ENCODE measurements at regions not wholly inside any gene's neighbourhood (a gene's known extent, or its start where the extent isn't known, plus 50 kb on each side); places are given as distances from the start of the nearest gene placed in this dataset.

DNA sequence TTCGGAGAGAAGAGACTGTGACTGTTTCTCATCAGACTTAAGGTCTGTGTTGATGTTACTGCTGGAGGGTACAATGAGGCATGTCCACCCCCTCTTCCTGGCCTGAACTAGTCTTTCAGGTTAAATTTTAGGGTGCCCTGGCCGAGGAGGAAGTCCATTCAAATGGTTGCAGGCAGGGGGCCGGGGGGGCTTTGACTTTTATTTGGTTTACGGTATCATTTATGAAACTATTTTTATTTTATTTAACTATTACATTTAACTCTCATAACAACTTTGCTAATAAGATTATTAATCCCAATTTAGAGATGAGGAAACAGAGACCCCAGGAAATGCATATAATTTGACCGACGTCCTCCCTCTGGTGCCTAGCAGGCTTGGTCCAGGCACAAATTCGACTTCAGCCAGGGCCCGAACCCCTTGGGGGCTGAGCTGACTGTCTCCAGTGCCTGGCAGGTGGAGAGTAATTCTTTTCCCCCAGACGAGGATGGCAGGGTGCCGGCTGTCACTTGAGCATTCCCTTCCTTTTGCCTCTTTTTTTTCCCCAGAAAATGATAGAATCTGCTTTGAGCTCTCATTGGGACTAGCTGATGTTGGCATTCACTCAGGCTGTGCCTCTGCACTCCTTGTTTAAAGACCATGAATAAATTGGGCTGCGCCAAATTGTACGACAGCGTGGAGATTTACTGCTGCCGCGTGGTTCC, 255.3 kb upstream of the SALL3 start:
- H3K4me3 ChIP-seq (ENCODE audit: low read depth in 1 of 2, low read length in 2 of 2) = no peak overlapping the region
- H3K27ac ChIP-seq (ENCODE audit: low read length) = no peak overlapping the region
- H3K4me2 ChIP-seq (ENCODE audit: insufficient read depth, low read length) = no peak overlapping the region
- H4K20me1 ChIP-seq (ENCODE audit: insufficient read depth, low read length) = no peaks in the 10 kb centered on the region
- H3K36me3 ChIP-seq (ENCODE audit: insufficient read depth, low read length) = no peaks in the 10 kb centered on the region
- no peak overlapping the region for H3K9ac ChIP-seq (ENCODE audit: low read depth, low read length)
- no peaks in the 10 kb centered on the region for H3K4me1 ChIP-seq (ENCODE audit: insufficient read depth, low read length)
- no peaks in the 10 kb centered on the region for H3K79me2 ChIP-seq (ENCODE audit: insufficient read depth, low read length)
- DNase-seq = no peak
- peaks cover 2% of the 10 kb centered on the region for H3K27me3 ChIP-seq (ENCODE audit: insufficient read depth, low read length, poor library complexity)
- no peak for ATAC-seq (ENCODE audit: insufficient read depth, low read depth)
- H3K9me3 ChIP-seq (ENCODE audit: insufficient read depth, low read length, severe bottlenecking) = no peaks in the 10 kb centered on the region
- H2AFZ ChIP-seq (ENCODE audit: low read depth, low read length) = no peak overlapping the region
- TF ChIP-seq CTCF (IDR thresholded peaks at IDR 0.05; ENCODE audit: borderline replicate concordance, extremely low read depth, low read length, poor library complexity, severe bottlenecking) (no peak), EZH2 (IDR thresholded peaks at IDR 0.05; ENCODE audit: borderline replicate concordance, low read depth, low read length, severe bottlenecking) (no peak)

- Histone ChIP-seq H3K9me3 (ENCODE audit: insufficient read depth, low read length, severe bottlenecking) (no peaks in the 10 kb centered on the region), H2AFZ (ENCODE audit: low read depth, low read length) (no peak overlapping the region), H3K36me3 (ENCODE audit: insufficient read depth, low read length) (no peaks in the 10 kb centered on the region), H3K4me3 (ENCODE audit: low read depth in 1 of 2, low read length in 2 of 2) (no peak overlapping the region), H3K4me1 (ENCODE audit: insufficient read depth, low read length) (no peaks in the 10 kb centered on the region), H3K27ac (ENCODE audit: low read length) (no peak overlapping the region), H3K4me2 (ENCODE audit: insufficient read depth, low read length) (no peak overlapping the region), H3K9ac (ENCODE audit: low read depth, low read length) (no peak overlapping the region), H4K20me1 (ENCODE audit: insufficient read depth, low read length) (no peaks in the 10 kb centered on the region), H3K79me2 (ENCODE audit: insufficient read depth, low read length) (no peaks in the 10 kb centered on the region), H3K27me3 (ENCODE audit: insufficient read depth, low read length, poor library complexity) (peaks cover 6% of the 10 kb centered on the region)
- DNase-seq = no peak
- ATAC-seq (ENCODE audit: insufficient read depth, low read depth) = no peak
- TF ChIP-seq CTCF (IDR thresholded peaks at IDR 0.05; ENCODE audit: borderline replicate concordance, extremely low read depth, low read length, poor library complexity, severe bottlenecking) (no peak), EZH2 (IDR thresholded peaks at IDR 0.05; ENCODE audit: borderline replicate concordance, low read depth, low read length, severe bottlenecking) (no peak)
Observed at GRCh38 chr18:78725426-78725825, 254.2 kb upstream of the SALL3 start.

DNA sequence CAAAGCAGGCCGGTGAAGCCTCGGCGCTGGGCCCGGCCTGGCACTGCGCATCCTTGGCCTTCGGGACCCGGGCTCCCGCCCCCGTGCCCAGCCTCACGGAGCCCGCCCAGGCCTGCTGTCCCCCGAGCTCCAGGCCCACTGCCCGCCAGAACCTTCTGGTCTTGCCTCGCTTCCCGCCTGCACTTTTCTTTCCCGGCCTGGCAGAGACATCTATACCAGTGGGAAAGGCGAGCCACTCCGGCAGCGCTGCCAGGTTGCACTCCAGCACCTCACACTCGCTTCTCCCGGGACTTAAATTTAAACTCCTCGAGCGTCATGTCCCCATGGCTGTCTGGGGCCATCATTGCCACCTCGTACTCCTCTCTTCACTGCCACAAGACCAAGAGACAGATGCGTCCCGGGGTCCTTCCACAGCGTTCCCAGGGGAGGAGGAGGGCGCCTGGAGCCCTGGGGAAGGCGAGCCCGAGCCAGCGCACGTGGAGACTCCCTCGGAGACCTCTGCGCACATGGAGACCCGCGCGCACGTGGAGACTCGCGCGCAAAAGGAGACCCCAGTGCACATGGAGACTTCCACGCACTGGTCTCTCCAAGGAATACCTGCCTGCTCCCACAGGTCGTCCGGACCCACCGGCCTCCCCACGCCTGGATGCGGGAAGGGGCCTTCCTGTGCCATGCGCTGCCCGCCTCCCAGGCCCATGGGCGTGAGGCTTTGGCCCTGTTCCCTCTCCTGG, 253.1 kb upstream of the SALL3 start:
- Histone ChIP-seq H3K79me2 (ENCODE audit: insufficient read depth, low read length) (no peaks in the 10 kb centered on the region), H3K4me3 (ENCODE audit: low read depth in 1 of 2, low read length in 2 of 2) (no peak overlapping the region), H3K4me2 (ENCODE audit: insufficient read depth, low read length) (no peak overlapping the region), H3K36me3 (ENCODE audit: insufficient read depth, low read length) (no peaks in the 10 kb centered on the region), H3K27me3 (ENCODE audit: insufficient read depth, low read length, poor library complexity) (peaks cover 8% of the 10 kb centered on the region), H3K27ac (ENCODE audit: low read length) (no peak overlapping the region), H2AFZ (ENCODE audit: low read depth, low read length) (no peak overlapping the region), H4K20me1 (ENCODE audit: insufficient read depth, low read length) (no peaks in the 10 kb centered on the region), H3K9ac (ENCODE audit: low read depth, low read length) (no peak overlapping the region), H3K4me1 (ENCODE audit: insufficient read depth, low read length) (no peaks in the 10 kb centered on the region), H3K9me3 (ENCODE audit: insufficient read depth, low read length, severe bottlenecking) (no peaks in the 10 kb centered on the region)
- TF ChIP-seq EZH2 (IDR thresholded peaks at IDR 0.05; ENCODE audit: borderline replicate concordance, low read depth, low read length, severe bottlenecking) (no peak), CTCF (IDR thresholded peaks at IDR 0.05; ENCODE audit: borderline replicate concordance, extremely low read depth, low read length, poor library complexity, severe bottlenecking) (no peak)
- DNase-seq (no peak), ATAC-seq (ENCODE audit: insufficient read depth, low read depth) (no peak)

Measured in DND-41 (cell line).